ENCODE measurements at regions not wholly inside any gene's neighbourhood (a gene's known extent, or its start where the extent isn't known, plus 50 kb on each side); places are given as distances from the start of the nearest gene placed in this dataset.

DNA sequence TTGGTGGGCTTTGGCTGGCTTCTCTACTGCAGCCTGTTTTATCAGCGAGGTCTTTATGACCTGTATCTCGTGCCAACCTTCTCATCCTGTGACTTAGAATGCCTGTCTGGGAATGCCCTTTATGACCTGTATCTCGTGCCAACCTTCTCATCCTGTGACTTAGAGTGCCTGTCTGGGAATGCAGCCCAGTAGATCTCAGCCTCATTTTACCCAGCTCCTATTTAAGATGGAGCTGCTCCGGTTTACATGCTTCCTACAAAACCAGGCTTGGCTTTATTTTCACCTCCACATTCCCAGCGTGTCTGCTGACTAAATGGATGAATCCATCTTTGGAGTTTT, 395.3 kb downstream of the PREX1 start:
- no peak overlapping the region for H3K27ac ChIP-seq (ENCODE audit: low read length)
- H3K9me3 ChIP-seq (ENCODE audit: control insufficient read depth in 1 of 2, low read length in 2 of 2), result no peaks in the 10 kb centered on the region
- H3K4me3 ChIP-seq (ENCODE audit: low read depth in 1 of 2, low read length in 2 of 2), result no peak overlapping the region
- no peaks in the 10 kb centered on the region for H3K36me3 ChIP-seq (ENCODE audit: control insufficient read depth in 1 of 2, insufficient read depth in 2 of 2, low read length in 2 of 2)
- no peaks in the 10 kb centered on the region for H3K27me3 ChIP-seq (ENCODE audit: low read depth, low read length)
- no peaks in the 10 kb centered on the region for H3K4me1 ChIP-seq (ENCODE audit: control insufficient read depth in 1 of 2, insufficient read depth in 2 of 2, low read length in 2 of 2)

DNA sequence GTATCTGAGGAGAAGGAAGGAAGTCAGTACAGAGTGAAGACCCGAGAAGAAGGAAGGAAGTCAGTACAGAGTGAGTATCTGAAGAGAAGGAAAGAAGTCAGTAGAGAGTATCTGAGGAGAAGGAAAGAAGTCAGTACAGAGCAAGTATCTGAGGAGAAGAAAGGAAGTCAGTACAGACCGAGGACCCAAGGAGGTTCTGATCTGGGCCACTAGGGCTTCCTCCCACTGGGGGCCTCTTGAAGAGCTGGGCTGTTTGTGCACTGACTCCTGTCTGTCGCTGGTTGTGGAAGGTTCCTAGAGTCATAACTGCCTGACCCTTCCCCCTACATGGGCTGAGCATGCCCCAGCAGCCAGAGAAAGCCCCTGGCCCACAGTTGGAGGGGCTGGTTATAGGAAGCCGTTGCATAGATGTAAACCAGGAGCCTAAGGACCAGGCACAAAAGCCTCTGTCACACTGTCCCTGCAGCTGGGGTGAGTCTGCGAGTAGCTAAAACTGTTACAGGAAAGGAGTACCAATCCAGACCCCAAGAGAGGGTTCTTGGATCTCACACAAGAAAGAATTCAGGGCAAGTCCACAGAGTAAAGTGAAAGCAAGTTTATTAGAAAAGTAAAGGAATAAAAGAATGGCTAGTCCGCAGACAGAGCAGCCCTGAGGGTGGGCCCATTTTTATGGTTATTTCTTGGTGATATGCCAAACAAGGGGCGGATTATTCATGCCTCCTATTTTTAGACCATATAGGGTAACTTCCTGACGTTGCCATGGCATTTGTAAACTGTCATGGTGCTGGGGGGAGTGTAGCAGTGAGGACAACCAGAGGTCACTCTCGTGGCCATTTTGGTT, 395.9 kb downstream of the PREX1 start:
- H3K9me3 ChIP-seq (ENCODE audit: control insufficient read depth in 1 of 2, low read length in 2 of 2), result no peaks in the 10 kb centered on the region
- no peak overlapping the region for H3K27ac ChIP-seq (ENCODE audit: low read length)
- no peak overlapping the region for H3K4me3 ChIP-seq (ENCODE audit: low read depth in 1 of 2, low read length in 2 of 2)
- H3K27me3 ChIP-seq (ENCODE audit: low read depth, low read length), result no peaks in the 10 kb centered on the region
- no peaks in the 10 kb centered on the region for H3K36me3 ChIP-seq (ENCODE audit: control insufficient read depth in 1 of 2, insufficient read depth in 2 of 2, low read length in 2 of 2)
- H3K4me1 ChIP-seq (ENCODE audit: control insufficient read depth in 1 of 2, insufficient read depth in 2 of 2, low read length in 2 of 2), result no peaks in the 10 kb centered on the region

DNA sequence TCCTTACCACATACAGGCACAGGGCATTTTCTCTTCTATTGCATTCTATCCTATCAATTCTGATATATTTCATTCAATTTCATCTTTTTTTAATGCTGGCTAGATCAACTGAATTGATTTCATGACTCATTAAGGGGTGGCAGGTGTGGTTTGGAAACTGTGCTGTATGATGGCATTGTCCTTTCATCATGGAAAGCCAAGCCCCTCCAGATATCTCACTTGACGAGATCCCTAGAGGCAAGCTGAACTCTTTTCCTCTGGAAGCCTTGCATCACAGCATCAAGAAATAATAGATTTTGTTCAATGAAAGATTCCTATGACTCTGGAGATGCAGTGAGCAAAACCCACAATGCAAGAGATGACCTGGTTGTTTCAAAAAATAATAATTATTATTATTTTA, 401.2 kb downstream of the PREX1 start:
- H3K36me3 ChIP-seq (ENCODE audit: control insufficient read depth in 1 of 2, insufficient read depth in 2 of 2, low read length in 2 of 2), result no peaks in the 10 kb centered on the region
- H3K27ac ChIP-seq (ENCODE audit: low read length), result no peak overlapping the region
- H3K27me3 ChIP-seq (ENCODE audit: low read depth, low read length), result no peaks in the 10 kb centered on the region
- no peaks in the 10 kb centered on the region for H3K4me1 ChIP-seq (ENCODE audit: control insufficient read depth in 1 of 2, insufficient read depth in 2 of 2, low read length in 2 of 2)
- H3K4me3 ChIP-seq (ENCODE audit: low read depth in 1 of 2, low read length in 2 of 2), result no peak overlapping the region
- no peaks in the 10 kb centered on the region for H3K9me3 ChIP-seq (ENCODE audit: control insufficient read depth in 1 of 2, low read length in 2 of 2)

DNA sequence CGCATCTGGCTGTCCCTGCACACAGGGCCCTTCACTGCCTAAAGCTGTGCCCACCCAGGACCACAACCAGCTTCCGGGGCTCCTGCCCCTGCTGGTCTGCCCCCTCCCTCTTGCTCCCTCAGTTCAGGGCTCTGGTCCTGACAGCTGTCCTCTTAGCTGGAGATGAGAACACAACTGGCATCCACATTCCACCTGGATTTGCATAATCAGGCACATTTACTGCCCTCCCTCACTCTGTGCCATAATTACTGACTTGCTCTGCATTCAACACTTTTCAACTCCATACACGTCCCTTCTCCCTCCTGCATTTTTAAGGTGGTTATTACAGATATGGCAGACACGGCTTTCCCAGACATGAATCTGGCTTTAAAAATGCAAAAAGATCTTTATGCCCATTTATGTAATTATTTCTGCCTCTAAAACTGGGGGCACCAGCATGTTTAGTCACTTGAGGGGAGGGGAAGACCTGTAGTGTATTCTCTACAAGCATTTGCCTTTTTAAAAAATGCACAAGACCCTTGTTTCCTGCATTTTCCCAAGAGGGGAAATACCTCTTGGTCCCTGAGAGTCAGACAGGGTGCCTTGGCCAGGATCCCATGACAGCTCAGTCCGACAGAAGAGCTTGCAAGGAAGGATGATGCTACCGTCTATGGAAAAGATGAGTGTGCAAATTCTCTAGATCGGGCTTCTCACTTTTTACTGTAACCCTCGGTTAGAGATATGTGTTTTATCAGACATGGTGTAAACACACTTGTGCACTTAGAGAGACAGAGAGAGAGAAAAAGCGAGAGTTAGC, 401.8 kb downstream of the PREX1 start:
- Histone ChIP-seq H3K9me3 (ENCODE audit: control insufficient read depth in 1 of 2, low read length in 2 of 2) (no peaks in the 10 kb centered on the region), H3K27me3 (ENCODE audit: low read depth, low read length) (no peaks in the 10 kb centered on the region), H3K4me1 (ENCODE audit: control insufficient read depth in 1 of 2, insufficient read depth in 2 of 2, low read length in 2 of 2) (no peaks in the 10 kb centered on the region), H3K4me3 (ENCODE audit: low read depth in 1 of 2, low read length in 2 of 2) (no peak overlapping the region), H3K27ac (ENCODE audit: low read length) (no peak overlapping the region), H3K36me3 (ENCODE audit: control insufficient read depth in 1 of 2, insufficient read depth in 2 of 2, low read length in 2 of 2) (no peaks in the 10 kb centered on the region)

DNA sequence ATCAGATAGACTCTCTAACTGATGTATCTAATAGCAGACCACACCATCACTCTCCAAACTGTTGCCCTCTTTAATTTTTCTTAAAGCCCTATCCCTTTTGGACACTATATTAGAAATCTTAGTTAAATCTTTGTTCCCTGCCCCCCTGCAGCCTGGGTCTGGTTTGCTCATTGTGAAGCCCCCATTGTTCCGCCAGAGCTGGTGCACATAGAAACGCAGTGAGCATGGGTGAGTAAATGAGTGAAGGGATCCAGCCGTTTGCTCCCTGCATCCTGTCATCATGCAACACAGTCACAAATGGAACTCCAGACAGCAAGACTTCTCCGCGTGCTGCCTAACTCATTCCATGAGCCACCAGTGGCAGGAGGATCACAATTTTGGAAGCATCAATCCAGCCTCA, 402.5 kb downstream of the PREX1 start:
- Histone ChIP-seq H3K27ac (ENCODE audit: low read length) (no peak overlapping the region), H3K4me1 (ENCODE audit: control insufficient read depth in 1 of 2, insufficient read depth in 2 of 2, low read length in 2 of 2) (no peaks in the 10 kb centered on the region), H3K9me3 (ENCODE audit: control insufficient read depth in 1 of 2, low read length in 2 of 2) (no peaks in the 10 kb centered on the region), H3K4me3 (ENCODE audit: low read depth in 1 of 2, low read length in 2 of 2) (no peak overlapping the region), H3K27me3 (ENCODE audit: low read depth, low read length) (no peaks in the 10 kb centered on the region), H3K36me3 (ENCODE audit: control insufficient read depth in 1 of 2, insufficient read depth in 2 of 2, low read length in 2 of 2) (no peaks in the 10 kb centered on the region)

DNA sequence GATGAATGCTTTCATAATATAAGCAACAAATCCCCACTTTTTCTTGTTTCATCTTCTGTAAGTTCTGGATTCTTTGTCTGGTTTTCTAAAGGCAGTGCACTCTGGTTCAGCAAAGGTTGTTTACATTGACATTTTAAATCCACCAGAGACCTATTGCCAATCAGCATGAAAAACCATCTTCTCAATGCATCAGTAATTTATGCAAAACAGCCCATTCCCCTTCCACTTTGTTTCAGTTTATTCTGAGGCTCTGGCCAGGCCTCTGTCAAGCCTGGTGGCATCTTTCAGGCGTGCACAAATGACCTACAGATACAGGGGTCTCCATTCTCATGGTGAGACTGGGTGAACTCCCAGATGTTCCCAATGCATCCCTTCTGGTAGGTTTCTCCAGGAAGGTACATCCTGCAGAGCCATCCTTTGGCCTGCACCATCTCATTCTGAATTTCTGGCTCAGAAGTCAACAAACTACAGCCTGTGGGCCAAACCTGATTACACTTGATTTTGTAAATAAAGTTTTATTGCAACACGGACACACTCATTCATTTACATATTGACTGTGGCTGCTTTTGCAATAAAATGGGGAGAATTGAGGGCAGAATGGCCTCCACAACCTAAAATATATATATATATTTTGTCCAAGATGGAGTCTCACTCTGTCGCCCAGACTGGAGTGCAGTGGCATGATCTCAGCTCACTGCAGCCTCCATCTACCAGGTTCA, 405.4 kb downstream of the PREX1 start:
- H3K27ac ChIP-seq (ENCODE audit: low read length), result no peak overlapping the region
- H3K4me3 ChIP-seq (ENCODE audit: low read depth in 1 of 2, low read length in 2 of 2), result no peak overlapping the region
- H3K9me3 ChIP-seq (ENCODE audit: control insufficient read depth in 1 of 2, low read length in 2 of 2), result no peaks in the 10 kb centered on the region
- H3K27me3 ChIP-seq (ENCODE audit: low read depth, low read length), result no peaks in the 10 kb centered on the region
- H3K4me1 ChIP-seq (ENCODE audit: control insufficient read depth in 1 of 2, insufficient read depth in 2 of 2, low read length in 2 of 2), result no peaks in the 10 kb centered on the region
- no peaks in the 10 kb centered on the region for H3K36me3 ChIP-seq (ENCODE audit: control insufficient read depth in 1 of 2, insufficient read depth in 2 of 2, low read length in 2 of 2)

DNA sequence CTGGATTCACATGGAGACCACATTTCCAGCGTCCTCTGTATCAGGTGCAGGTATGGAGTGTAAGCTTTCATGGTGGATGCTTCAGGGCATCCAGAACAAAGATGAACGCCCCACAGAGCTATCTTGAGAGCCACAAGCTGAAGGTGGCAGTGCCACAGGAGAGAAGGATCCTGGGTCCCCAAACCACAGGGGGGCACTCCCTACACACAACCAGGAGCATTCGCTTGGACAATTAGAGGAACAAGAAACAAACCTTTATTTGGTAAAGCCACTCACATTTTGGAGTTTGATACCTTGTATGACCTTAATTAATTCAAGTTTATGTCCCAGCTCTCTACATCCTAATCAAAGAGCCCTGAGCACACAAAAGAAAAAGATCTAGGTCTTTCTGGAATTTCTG, 406.3 kb downstream of the PREX1 start:
- Histone ChIP-seq H3K4me3 (ENCODE audit: low read depth in 1 of 2, low read length in 2 of 2) (no peak overlapping the region), H3K4me1 (ENCODE audit: control insufficient read depth in 1 of 2, insufficient read depth in 2 of 2, low read length in 2 of 2) (no peaks in the 10 kb centered on the region), H3K36me3 (ENCODE audit: control insufficient read depth in 1 of 2, insufficient read depth in 2 of 2, low read length in 2 of 2) (no peaks in the 10 kb centered on the region), H3K9me3 (ENCODE audit: control insufficient read depth in 1 of 2, low read length in 2 of 2) (no peaks in the 10 kb centered on the region), H3K27me3 (ENCODE audit: low read depth, low read length) (no peaks in the 10 kb centered on the region), H3K27ac (ENCODE audit: low read length) (no peak overlapping the region)

DNA sequence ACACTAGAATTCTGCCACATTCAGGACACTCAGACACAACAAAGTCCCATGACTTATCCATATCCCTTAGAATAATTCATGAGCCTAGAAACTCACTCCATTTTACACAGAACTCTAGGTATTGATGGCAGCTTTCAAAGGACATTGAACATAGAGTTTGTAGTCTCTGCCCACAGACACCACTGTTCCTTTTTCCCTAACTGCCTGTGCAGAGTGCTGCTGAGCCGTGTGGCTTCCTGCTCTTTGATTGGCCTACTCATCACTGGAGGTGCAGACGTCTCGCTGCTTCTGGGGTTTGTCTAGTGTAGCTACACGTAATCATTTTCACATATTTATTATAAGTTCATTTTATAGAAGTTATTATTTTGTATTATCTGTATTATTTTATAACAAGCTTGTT, 407.6 kb downstream of the PREX1 start:
- Histone ChIP-seq H3K27me3 (ENCODE audit: low read depth, low read length) (no peaks in the 10 kb centered on the region), H3K36me3 (ENCODE audit: control insufficient read depth in 1 of 2, insufficient read depth in 2 of 2, low read length in 2 of 2) (no peaks in the 10 kb centered on the region), H3K4me3 (ENCODE audit: low read depth in 1 of 2, low read length in 2 of 2) (no peak overlapping the region), H3K9me3 (ENCODE audit: control insufficient read depth in 1 of 2, low read length in 2 of 2) (no peaks in the 10 kb centered on the region), H3K4me1 (ENCODE audit: control insufficient read depth in 1 of 2, insufficient read depth in 2 of 2, low read length in 2 of 2) (no peaks in the 10 kb centered on the region), H3K27ac (ENCODE audit: low read length) (no peak overlapping the region)

DNA sequence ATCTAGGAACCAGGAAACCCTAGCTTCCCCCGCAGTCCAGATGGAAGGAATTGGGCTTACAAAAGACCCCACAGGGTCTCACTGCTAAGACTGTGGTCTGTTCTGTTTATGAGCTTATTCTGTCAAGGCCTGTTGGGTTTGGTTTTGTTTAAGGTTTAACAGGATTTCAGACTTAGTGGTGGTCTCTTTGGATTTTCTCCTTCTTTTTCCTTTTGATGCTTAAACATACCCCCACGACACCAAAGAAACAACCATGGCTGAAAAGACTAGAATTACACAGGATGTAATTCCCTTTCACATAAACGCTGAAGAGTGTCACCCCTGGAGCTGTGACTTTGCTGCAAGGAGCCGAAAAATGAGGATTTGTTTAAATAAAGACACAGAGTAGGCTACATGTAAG, 408.6 kb downstream of the PREX1 start:
- Histone ChIP-seq H3K27ac (ENCODE audit: low read length) (no peak overlapping the region), H3K36me3 (ENCODE audit: control insufficient read depth in 1 of 2, insufficient read depth in 2 of 2, low read length in 2 of 2) (no peaks in the 10 kb centered on the region), H3K9me3 (ENCODE audit: control insufficient read depth in 1 of 2, low read length in 2 of 2) (no peaks in the 10 kb centered on the region), H3K4me3 (ENCODE audit: low read depth in 1 of 2, low read length in 2 of 2) (no peak overlapping the region), H3K27me3 (ENCODE audit: low read depth, low read length) (no peaks in the 10 kb centered on the region), H3K4me1 (ENCODE audit: control insufficient read depth in 1 of 2, insufficient read depth in 2 of 2, low read length in 2 of 2) (no peaks in the 10 kb centered on the region)

DNA sequence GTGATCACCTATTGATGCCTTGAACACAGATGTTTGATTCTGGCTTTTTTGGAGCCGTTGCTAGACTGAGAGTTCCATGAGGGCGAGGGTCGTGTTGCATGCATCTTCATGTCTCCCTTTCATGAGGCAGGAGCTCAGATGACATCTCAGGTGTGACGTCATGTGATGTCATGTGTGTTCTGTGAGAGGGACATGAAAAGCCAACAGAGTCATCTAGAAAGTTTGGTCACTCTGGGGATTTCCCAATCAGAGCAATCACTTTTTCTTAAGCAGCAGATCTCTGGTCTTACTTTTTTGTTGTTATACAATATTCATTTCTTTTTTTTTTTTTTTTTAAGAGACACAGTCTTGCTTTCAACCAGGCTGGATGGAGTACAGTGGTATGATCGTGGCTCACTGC, 411.8 kb downstream of the PREX1 start:
- no peaks in the 10 kb centered on the region for H3K36me3 ChIP-seq (ENCODE audit: control insufficient read depth in 1 of 2, insufficient read depth in 2 of 2, low read length in 2 of 2)
- H3K4me3 ChIP-seq (ENCODE audit: low read depth in 1 of 2, low read length in 2 of 2), result no peak overlapping the region
- H3K27ac ChIP-seq (ENCODE audit: low read length), result no peak overlapping the region
- H3K9me3 ChIP-seq (ENCODE audit: control insufficient read depth in 1 of 2, low read length in 2 of 2), result no peaks in the 10 kb centered on the region
- H3K27me3 ChIP-seq (ENCODE audit: low read depth, low read length), result no peaks in the 10 kb centered on the region
- no peaks in the 10 kb centered on the region for H3K4me1 ChIP-seq (ENCODE audit: control insufficient read depth in 1 of 2, insufficient read depth in 2 of 2, low read length in 2 of 2)

DNA sequence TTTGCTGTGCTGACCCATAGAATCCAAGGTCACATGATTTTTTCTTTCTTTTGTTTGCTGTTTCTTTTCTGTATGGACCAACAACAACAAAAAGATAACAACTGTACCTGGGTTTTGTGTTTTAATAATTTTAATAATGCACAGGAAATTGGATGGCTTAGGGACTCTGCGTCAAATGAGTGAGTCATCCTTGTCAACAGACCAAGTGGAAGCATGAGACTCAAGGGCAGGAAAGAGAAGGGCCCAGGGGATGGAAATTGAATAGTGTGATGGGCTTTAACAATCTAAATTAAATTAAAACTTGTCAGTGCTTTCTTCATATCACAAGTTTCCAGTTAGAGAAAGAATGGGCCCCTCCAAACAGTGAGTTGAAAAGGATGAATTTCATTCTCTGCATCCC, 413.0 kb downstream of the PREX1 start:
- H3K27me3 ChIP-seq (ENCODE audit: low read depth, low read length), result no peaks in the 10 kb centered on the region
- H3K4me3 ChIP-seq (ENCODE audit: low read depth in 1 of 2, low read length in 2 of 2), result no peak overlapping the region
- no peaks in the 10 kb centered on the region for H3K4me1 ChIP-seq (ENCODE audit: control insufficient read depth in 1 of 2, insufficient read depth in 2 of 2, low read length in 2 of 2)
- H3K9me3 ChIP-seq (ENCODE audit: control insufficient read depth in 1 of 2, low read length in 2 of 2), result no peaks in the 10 kb centered on the region
- no peaks in the 10 kb centered on the region for H3K36me3 ChIP-seq (ENCODE audit: control insufficient read depth in 1 of 2, insufficient read depth in 2 of 2, low read length in 2 of 2)
- H3K27ac ChIP-seq (ENCODE audit: low read length), result no peak overlapping the region

All from muscle layer of duodenum (tissue), 2 donors.